ENCODE measurements at regions not wholly inside any gene's neighbourhood (a gene's known extent, or its start where the extent isn't known, plus 50 kb on each side); places are given as distances from the start of the nearest gene placed in this dataset.

GRCh38 chr11:122215244-122215992 lies 99.4 kb upstream of the BLID start:
- TF ChIP-seq CTCF (IDR thresholded peaks at IDR 0.05; ENCODE audit: borderline replicate concordance, insufficient read depth, low read depth, low read length): peak; percentile 95
- H3K4me3 ChIP-seq (ENCODE audit: low read depth, low read length): no peak overlapping the region

DNA sequence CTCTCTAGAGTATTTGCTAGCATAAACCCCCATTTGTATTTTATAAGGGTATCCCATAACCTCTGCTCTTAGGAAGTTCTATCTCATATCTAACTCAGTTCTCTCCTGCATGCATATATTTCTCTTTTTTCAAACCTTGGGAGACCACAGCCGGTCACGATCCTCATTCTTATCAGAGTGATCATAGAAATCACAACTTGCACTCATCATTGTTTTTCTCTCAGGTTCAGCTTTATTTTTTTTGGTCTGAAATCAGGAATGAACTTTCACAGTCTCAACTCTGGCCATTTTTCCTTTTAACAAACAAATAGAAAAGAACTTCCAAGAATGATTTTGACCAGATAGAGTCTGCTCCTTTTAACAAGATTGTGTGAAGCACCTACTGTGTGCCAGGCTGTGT lies 98.6 kb upstream of the BLID start:
- no peak for TF ChIP-seq CTCF (IDR thresholded peaks at IDR 0.05; ENCODE audit: borderline replicate concordance, insufficient read depth, low read depth, low read length)

DNA sequence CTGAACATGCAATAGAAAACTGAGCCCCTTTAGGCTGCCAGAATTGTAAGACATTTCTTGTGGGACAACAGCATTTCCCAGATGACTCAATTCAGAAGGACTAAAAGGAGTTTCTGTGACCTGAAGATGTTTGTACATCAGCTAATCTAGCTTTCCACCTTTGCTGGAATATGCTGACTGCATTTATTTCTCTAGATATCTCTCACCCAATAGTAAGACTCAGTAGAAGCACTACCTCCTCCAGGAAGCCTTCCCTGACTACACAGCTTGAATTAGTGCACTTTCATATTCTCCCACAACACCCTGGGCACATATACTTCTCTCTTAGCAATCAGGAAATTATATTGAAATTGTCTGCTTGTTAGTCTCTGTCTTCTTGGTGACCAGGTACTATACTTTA lies 98.1 kb upstream of the BLID start:
- no peak overlapping the region for H3K4me3 ChIP-seq (ENCODE audit: low read depth, low read length)
- TF ChIP-seq CTCF (IDR thresholded peaks at IDR 0.05; ENCODE audit: borderline replicate concordance, insufficient read depth, low read depth, low read length): no peak

More for the DNA sequence above, 98.6 kb upstream of the BLID start:
- no peak overlapping the region for H3K4me3 ChIP-seq (ENCODE audit: low read depth, low read length)

DNA sequence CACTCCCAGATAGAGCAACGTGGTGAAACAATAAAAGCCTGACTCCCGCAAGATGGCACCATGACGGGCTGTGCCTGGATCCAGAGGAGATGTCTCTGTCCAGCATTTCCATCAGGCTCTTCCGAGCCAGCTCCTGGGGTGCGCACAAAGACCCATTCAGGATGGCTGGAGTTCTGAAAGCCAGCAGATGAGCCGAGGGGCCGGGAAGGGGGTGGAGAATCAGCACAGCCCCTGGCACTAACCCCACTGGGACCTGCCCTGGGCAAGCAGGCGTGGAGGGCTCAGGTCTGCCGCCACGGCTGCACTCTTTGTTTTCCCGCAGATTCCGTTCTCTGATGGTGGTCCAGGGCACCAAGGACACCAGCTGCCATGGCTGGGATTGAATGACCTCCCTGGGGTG lies 97.2 kb upstream of the BLID start:
- no peak for TF ChIP-seq CTCF (IDR thresholded peaks at IDR 0.05; ENCODE audit: borderline replicate concordance, insufficient read depth, low read depth, low read length)
- no peak overlapping the region for H3K4me3 ChIP-seq (ENCODE audit: low read depth, low read length)

DNA sequence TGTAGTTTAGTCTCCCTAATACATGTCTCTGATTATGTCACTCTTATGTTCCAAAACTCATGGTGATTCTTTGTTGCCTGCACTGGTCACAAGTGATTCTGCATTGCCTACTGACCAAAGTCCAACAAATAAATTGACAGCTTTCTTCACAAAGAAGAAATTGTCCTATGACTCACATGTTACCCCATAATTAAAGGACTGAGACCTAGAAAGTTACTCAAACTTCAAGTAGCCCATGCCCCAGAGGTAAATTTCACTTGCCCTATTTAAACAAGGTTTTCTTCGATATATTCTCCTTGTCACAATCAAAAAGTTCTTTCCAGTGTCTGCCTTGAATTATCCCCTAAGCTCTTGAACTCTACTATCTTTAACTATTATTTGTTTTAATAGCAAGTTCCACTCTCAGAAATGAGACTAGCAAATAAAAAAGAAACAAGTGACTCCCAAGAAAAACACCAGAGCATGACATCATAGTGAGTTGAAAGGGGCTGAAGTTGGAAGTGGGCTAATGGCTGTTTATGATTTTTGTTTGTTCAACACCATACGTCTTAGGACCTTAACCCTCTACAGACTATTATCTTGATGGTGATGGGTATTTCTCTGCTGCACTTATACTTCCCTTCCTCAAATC lies 94.5 kb upstream of the BLID start:
- no peak for TF ChIP-seq CTCF (IDR thresholded peaks at IDR 0.05; ENCODE audit: borderline replicate concordance, insufficient read depth, low read depth, low read length)
- no peak overlapping the region for H3K4me3 ChIP-seq (ENCODE audit: low read depth, low read length)

GRCh38 chr11:122209619-122210366 lies 93.8 kb upstream of the BLID start:
- TF ChIP-seq CTCF (IDR thresholded peaks at IDR 0.05; ENCODE audit: borderline replicate concordance, insufficient read depth, low read depth, low read length): no peak
- H3K4me3 ChIP-seq (ENCODE audit: low read depth, low read length): no peak overlapping the region
